GM10248 (cell line): ENCODE measurements at regions not wholly inside any gene's neighbourhood (a gene's known extent, or its start where the extent isn't known, plus 50 kb on each side); places are given as distances from the start of the nearest gene placed in this dataset.

Experiments
- CTCF ChIA-PET: fragments of 300-600 bp; sonication (Branson Sonifier 250); formaldehyde crosslinking; extraction: SDS; loops from one replicate; lab custom pipeline; 2021; ENCODE audit warnings: antibody characterized with exemption; lab: Yijun Ruan, JAX
- POLR2A ChIA-PET: fragments of 350-650 bp; sonication (Branson Sonifier 250); formaldehyde crosslinking; extraction: SDS; loops from one replicate; lab custom pipeline; 2020; ENCODE audit warnings: antibody characterized with exemption; lab: Yijun Ruan, JAX
- DNase-seq: peaks from one replicate; pipeline ENCODE4 v3.0.0; 2012; ENCODE audit errors: extremely low spot score
- CTCF ChIP-seq: IDR thresholded peaks from 2 replicates; pipeline ENCODE4 v1.5.1; 2012; ENCODE audit warnings: mild to moderate bottlenecking, low read depth; ENCODE audit errors: extremely low read depth, missing control alignments, control extremely low read depth

- no peak for TF ChIP-seq CTCF
- POLR2A ChIA-PET, result no interaction called here
- peak; percentile 12 for DNase-seq
- CTCF ChIA-PET, result interaction anchor here (0.9 to 1.7 kb wide), 2 partner anchors 14 to 26 kb away, joined by 3 to 5 read pairs; no protein-coding TSS in a partner anchor
Measured at GRCh38 chr17:33459078-33459940, 166.2 kb upstream of the ASIC2 start.

GRCh38 chr17:33460781-33461450 lies 167.8 kb upstream of the ASIC2 start:
- ChIA-PET POLR2A (no interaction called here), CTCF (interaction anchor here (1.7 kb wide), 1 partner anchor 12 kb away, joined by 5 read pairs; no protein-coding TSS in a partner anchor)
- DNase-seq, result no peak
- TF ChIP-seq CTCF, result no peak

- CTCF ChIA-PET, result no interaction called here
- POLR2A ChIA-PET, result no interaction called here
- no peak for TF ChIP-seq CTCF
- no peak for DNase-seq
Measured at GRCh38 chr17:33463887-33464286, 170.8 kb upstream of the ASIC2 start.

GRCh38 chr17:33464669-33465280 lies 171.7 kb upstream of the ASIC2 start:
- ChIA-PET CTCF (no interaction called here), POLR2A (no interaction called here)
- no peak for TF ChIP-seq CTCF
- no peak for DNase-seq

GRCh38 chr17:33469421-33469820 lies 176.3 kb upstream of the ASIC2 start:
- TF ChIP-seq CTCF, result no peak
- DNase-seq, result no peak
- ChIA-PET POLR2A (no interaction called here), CTCF (no interaction called here)

- DNase-seq, result no peak
- POLR2A ChIA-PET, result no interaction called here
- no peak for TF ChIP-seq CTCF
- CTCF ChIA-PET, result no interaction called here
Measured at GRCh38 chr17:33469911-33470310, 176.8 kb upstream of the ASIC2 start.
